Cardiac fibroblast (primary cell): ENCODE measurements at regions not wholly inside any gene's neighbourhood (a gene's known extent, or its start where the extent isn't known, plus 50 kb on each side); places are given as distances from the start of the nearest gene placed in this dataset.

Source experiments
- DNase-seq, 2 donors: peaks; one replicate each; pipeline versions ENCODE4 v3.0.0 to v3.0.0-alpha.2; 2010; ENCODE audit warnings: low read depth in 2 of 2
- H3K4me3 ChIP-seq, 2 donors: replicated peaks in 1 of 2; 1 replicate in 1 of 2; 2 replicates in 1 of 2; pipeline ENCODE4 v1.5.1; 2011; ENCODE audit warnings: low read depth in 2 of 2, low read length in 2 of 2, mild to moderate bottlenecking in 2 of 2, moderate library complexity in 1 of 2
- TF ChIP-seq, protein P1 (sequence below): IDR thresholded peaks from one replicate; pipeline ENCODE4 v1.5.1; 2011; ENCODE audit warnings: low read depth, mild to moderate bottlenecking, low read length, inconsistent platforms

DNA sequence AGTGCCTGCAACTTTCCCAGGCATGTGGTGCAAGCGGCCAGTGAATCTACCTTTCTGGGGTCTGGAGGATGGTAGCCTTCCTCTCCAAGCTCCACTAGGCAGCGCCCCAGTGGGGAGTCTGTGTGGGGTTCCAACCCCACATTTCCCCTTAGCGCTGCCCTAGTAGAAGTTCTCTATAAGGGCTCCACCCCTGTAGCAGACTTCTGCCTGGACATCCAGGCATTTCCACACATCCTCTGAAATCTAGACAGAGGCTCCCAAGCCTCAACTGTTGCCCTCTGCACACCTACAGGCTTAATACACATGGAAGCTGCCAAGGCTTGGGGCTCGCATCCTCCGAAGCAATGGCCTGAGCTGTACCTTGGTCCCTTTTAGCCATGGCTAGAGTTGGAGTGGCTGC lies 321.6 kb downstream of the TFAP2A start:
- no peak overlapping the region for H3K4me3 ChIP-seq
- TF ChIP-seq, protein P1, sequence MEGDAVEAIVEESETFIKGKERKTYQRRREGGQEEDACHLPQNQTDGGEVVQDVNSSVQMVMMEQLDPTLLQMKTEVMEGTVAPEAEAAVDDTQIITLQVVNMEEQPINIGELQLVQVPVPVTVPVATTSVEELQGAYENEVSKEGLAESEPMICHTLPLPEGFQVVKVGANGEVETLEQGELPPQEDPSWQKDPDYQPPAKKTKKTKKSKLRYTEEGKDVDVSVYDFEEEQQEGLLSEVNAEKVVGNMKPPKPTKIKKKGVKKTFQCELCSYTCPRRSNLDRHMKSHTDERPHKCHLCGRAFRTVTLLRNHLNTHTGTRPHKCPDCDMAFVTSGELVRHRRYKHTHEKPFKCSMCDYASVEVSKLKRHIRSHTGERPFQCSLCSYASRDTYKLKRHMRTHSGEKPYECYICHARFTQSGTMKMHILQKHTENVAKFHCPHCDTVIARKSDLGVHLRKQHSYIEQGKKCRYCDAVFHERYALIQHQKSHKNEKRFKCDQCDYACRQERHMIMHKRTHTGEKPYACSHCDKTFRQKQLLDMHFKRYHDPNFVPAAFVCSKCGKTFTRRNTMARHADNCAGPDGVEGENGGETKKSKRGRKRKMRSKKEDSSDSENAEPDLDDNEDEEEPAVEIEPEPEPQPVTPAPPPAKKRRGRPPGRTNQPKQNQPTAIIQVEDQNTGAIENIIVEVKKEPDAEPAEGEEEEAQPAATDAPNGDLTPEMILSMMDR = no peak
- no peak for DNase-seq

DNA sequence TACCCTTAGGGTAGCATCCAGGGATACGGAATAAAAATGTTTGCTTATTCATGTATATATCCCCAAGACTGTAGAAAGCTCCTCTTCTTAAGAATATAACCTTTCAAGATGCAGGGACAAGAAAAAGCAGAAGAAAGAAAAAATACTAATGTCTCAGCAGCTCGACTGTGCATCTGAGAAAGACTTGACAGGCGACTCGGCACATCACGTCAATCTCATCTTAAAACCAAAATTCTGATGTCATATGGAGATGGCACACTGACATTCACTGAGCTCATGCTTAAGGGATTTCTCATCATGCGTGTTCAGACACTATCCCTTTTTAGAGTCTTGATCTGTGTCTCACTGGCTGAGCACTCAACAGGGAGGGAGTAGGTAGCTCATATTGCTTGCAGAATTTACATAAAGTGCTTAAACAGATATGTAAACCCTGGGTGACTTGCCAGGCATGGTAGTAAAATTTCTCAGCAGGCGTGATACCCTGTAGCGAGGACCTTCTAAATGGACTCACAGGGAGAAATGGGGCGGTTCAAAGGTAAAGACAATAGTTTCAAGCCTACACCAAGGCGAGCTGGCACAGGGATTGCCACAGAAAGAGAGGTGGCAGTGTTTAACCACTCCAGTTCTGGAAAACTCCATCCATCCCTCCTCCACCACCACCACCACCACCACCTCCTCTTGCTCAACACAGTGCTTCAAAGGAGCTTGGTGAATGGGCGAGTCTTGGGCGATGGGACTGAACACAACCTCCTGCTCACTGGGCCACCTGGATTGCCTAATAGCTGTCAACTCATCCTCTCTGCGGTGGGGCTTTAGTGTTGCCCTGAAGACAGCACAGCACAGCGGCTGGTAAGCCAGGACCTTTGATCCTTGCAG lies 330.5 kb downstream of the TFAP2A start:
- TF ChIP-seq, protein P1 = no peak
- H3K4me3 ChIP-seq = no peak overlapping the region
- no peak for DNase-seq

DNA sequence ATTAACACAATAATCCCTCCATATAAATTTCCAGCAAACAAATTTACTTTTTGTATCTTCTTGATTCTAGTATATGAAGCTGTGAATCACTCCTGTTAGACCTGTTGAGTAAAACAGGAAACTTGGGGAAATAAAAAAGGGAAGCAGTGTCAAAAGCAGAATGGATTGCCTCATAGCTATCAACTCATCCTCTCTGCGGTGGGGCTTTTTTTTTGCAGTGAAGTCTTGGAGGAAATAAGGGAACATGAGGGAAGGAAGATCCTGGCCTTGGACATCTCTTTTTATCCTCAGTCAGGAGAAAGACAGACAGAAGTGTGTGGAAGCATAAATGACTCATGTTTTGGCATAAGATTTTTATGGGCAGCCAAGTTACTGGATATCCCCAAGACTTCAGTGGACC lies 332.5 kb downstream of the TFAP2A start:
- TF ChIP-seq, protein P1 = no peak
- H3K4me3 ChIP-seq = no peak overlapping the region

DNA sequence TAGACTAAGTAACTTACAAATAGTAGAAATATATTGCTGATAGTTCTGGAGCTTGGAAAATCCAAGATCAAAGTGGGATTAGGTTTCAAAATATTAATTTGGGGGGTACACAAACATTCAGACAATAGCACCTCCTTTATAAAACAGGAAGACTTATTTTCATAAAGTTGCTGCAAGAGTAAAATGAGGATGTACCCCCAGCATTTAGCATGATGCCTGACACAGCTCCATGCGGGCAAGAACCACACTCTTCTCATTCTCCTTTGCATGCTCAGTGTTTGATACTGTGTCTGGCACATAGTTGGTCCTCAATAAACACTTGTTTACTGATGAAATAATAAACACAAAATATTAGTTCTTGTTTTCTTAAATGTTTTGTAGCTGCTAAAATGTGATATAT lies 332.9 kb downstream of the TFAP2A start:
- no peak overlapping the region for H3K4me3 ChIP-seq
- TF ChIP-seq, protein P1 = no peak
- no peak for DNase-seq

More for the DNA sequence above, 332.5 kb downstream of the TFAP2A start:
- no peak for DNase-seq

DNA sequence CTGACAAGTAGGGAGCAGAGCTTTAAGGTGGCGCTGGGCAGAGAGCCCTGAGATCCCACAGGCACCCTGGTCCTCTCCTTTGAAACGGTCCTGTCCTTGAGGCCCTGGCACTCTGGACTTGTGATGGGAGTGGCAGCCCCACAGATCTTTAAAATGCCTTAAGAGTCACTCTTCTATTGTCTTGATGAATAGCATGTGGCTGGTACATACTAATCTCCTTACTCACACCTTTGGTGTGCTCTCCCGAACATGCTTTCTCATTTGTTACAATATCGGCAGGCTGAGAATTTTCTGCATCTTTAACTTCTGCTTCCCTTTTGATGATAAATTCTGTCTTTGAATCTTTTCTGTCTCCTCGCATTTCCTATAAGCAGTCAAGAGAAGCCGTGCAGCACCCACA lies 333.8 kb downstream of the TFAP2A start:
- TF ChIP-seq, protein P1 = no peak
- DNase-seq = no peak

DNA sequence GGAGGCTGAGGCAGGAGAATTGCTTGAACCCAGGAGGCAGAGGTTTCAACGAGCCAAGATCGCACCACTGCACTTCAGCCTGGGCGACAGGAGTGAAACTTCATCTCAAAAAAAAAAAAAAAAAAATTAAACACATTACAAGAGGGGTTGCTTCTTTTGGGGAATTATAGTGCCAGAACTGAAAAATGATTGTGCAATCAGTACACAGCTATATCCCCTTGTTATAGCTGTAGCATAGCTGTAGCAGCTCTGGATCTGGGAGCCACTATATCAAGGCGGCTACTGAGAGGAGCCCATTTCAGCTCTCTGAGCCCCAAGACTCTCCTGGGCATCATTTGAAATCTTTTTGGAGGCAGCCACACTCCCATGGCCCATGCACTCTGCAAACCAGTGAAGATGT lies 334.3 kb downstream of the TFAP2A start:
- TF ChIP-seq, protein P1 = no peak
- no peak overlapping the region for H3K4me3 ChIP-seq
- DNase-seq = no peak

More for the DNA sequence above, 333.8 kb downstream of the TFAP2A start:
- H3K4me3 ChIP-seq = no peak overlapping the region
